HepG2 (cell line): ENCODE measurements at regions not wholly inside any gene's neighbourhood (a gene's known extent, or its start where the extent isn't known, plus 50 kb on each side); places are given as distances from the start of the nearest gene placed in this dataset.

Experiments
- ATAC-seq: fragments of 200-7000 bp; cut with Tn5 transposase; 3 replicates; pipeline ENCODE4 v1.9.1; 2020; ENCODE audit warnings: mild to moderate bottlenecking, moderate library complexity
- BruUV-seq: library from RNA; stranded (reverse); fragments of 400-500 nt; replicated peaks from 2 replicates; lab custom pipeline; 2021; lab: Mats Ljungman, UMichigan
- CTCF ChIA-PET: fragments of 300-600 bp; formaldehyde crosslinking; extraction: SDS; loops from one replicate; lab custom pipeline; 2021; ENCODE audit warnings: low total read pairs, inconsistent platforms, low intra/inter-chr PET ratio; lab: Yijun Ruan, JAX
- POLR2A ChIA-PET: fragments of 350-600 bp; sonication (Branson Sonifier 250); formaldehyde crosslinking; loops from one replicate; lab custom pipeline; 2020; ENCODE audit warnings: antibody characterized with exemption, inconsistent platforms; lab: Yijun Ruan, JAX
- DNase-seq: peaks from one replicate; pipeline ENCODE4 v3.0.0-alpha.2; 2015; ENCODE audit warnings: low spot score
- FAIRE-seq: peaks from 3 replicates; lab custom pipeline; 2011; peaks lifted over from hg19 to GRCh38; lab: Jason Lieb, UNC
- H2AFZ ChIP-seq: one replicate; pipeline ENCODE4 v1.6.1; 2011; ENCODE audit warnings: low read length, inconsistent platforms
- H3K27ac ChIP-seq: fragments of 300-600 bp; 3 replicates; pipeline ENCODE4 v1.8.0; 2011; ENCODE audit warnings: mixed run types, mild to moderate bottlenecking, mixed read lengths, low read length, inconsistent platforms; ENCODE audit not compliant: insufficient read depth; ENCODE audit errors: extremely low read length
- H3K27me3 ChIP-seq, 2 experiments: fragments of 200-600 bp in 1 of 2; 2 replicates in 1 of 2; 3 replicates in 1 of 2; pipeline versions ENCODE4 v1.6.0 to v1.8.0; 2011; ENCODE audit warnings: low read length in 2 of 2, mild to moderate bottlenecking in 2 of 2, moderate library complexity in 2 of 2, inconsistent platforms in 1 of 2; ENCODE audit not compliant: insufficient read depth in 2 of 2, control insufficient read depth in 1 of 2
- H3K36me3 ChIP-seq, 2 experiments: fragments of 200-600 bp in 1 of 2; replicated peaks in 1 of 2; 2 replicates in 1 of 2; 3 replicates in 1 of 2; pipeline versions ENCODE4 v1.5.1 to v1.8.0; 2011; ENCODE audit warnings: low read length in 2 of 2, inconsistent platforms in 1 of 2; ENCODE audit not compliant: insufficient read depth in 2 of 2, control insufficient read depth in 1 of 2
- H3K4me1 ChIP-seq: 2 replicates; pipeline ENCODE4 v1.5.1; 2012; ENCODE audit warnings: low read length, inconsistent platforms; ENCODE audit not compliant: insufficient read depth
- H3K4me2 ChIP-seq: 2 replicates; pipeline ENCODE4 v1.6.0; 2011; ENCODE audit warnings: low read depth, low read length, inconsistent platforms
- H3K4me3 ChIP-seq, 3 experiments: fragments of 200-600 bp in 1 of 3; sonication (generic), shearing (Covaris generic) in 1 of 3; replicated peaks in 1 of 3; 2 replicates each; pipeline ENCODE4 v1.5.1; 2011 to 2016; ENCODE audit warnings: low read length in 3 of 3, inconsistent platforms in 2 of 3, low read depth in 2 of 3, mild to moderate bottlenecking in 2 of 3, control low read depth in 1 of 3, mixed read lengths in 1 of 3; ENCODE audit not compliant: insufficient read depth in 1 of 3
- H3K79me2 ChIP-seq: one replicate; pipeline ENCODE4 v1.6.1; 2011; ENCODE audit warnings: low read length, inconsistent platforms; ENCODE audit not compliant: insufficient read depth
- H3K9ac ChIP-seq: 2 replicates; pipeline ENCODE4 v1.6.0; 2011; ENCODE audit warnings: mild to moderate bottlenecking, low read depth, low read length, inconsistent platforms; ENCODE audit not compliant: insufficient read depth
- H3K9me3 ChIP-seq: 2 replicates; pipeline ENCODE4 v1.5.1; 2012; ENCODE audit warnings: mild to moderate bottlenecking, low read length
- H4K20me1 ChIP-seq: 2 replicates; pipeline ENCODE4 v1.6.0; 2011; ENCODE audit warnings: inconsistent platforms, mild to moderate bottlenecking, low read length, moderate library complexity; ENCODE audit not compliant: insufficient read depth
- DNMT1 ChIP-seq: sonication (generic); formaldehyde crosslinking; IDR thresholded peaks from 2 replicates; pipeline ENCODE4 v1.5.1; 2020; ENCODE audit warnings: mild to moderate bottlenecking, missing genetic modification reagents
- ELF3 ChIP-seq: IDR thresholded peaks from 2 replicates; pipeline ENCODE4 v1.6.1; 2016; ENCODE audit warnings: missing genetic modification reagents, missing compliant biosample characterization
- FOXA1 ChIP-seq, 2 experiments: fragments of 450-650 bp in 1 of 2; sonication (generic) in 1 of 2; formaldehyde crosslinking in 1 of 2; IDR thresholded peaks; 2 replicates each; pipeline versions ENCODE4 v1.4.0 to v1.6.1; 2016 to 2020; ENCODE audit warnings: missing genetic modification reagents in 1 of 2
- HNRNPH1 ChIP-seq: fragments of 200-400 bp; formaldehyde crosslinking; optimal IDR thresholded peaks from 2 replicates; pipeline ENCODE3; 2017; ENCODE audit warnings: mild to moderate bottlenecking, low read depth, low read length
- KDM3A ChIP-seq: IDR thresholded peaks from 2 replicates; pipeline ENCODE4 v1.6.1; 2018; ENCODE audit warnings: low read depth, missing compliant biosample characterization
- MAFG ChIP-seq: sonication (generic); formaldehyde crosslinking; IDR thresholded peaks from 2 replicates; pipeline ENCODE4 v1.5.1; 2020; ENCODE audit warnings: mild to moderate bottlenecking, missing genetic modification reagents
- NPAS2 ChIP-seq: sonication (generic); formaldehyde crosslinking; IDR thresholded peaks from 2 replicates; pipeline ENCODE4 v1.8.0; 2022; ENCODE audit warnings: mild to moderate bottlenecking, missing genetic modification reagents, borderline replicate concordance
- RFXANK ChIP-seq: IDR thresholded peaks from 2 replicates; pipeline ENCODE4 v1.6.1; 2016
- RXRA ChIP-seq: sonication (generic); formaldehyde crosslinking; IDR thresholded peaks from 2 replicates; pipeline ENCODE4 v1.5.1; 2020; ENCODE audit warnings: missing genetic modification reagents
- SNAPC2 ChIP-seq: sonication (generic); formaldehyde crosslinking; IDR thresholded peaks from 2 replicates; pipeline ENCODE4 v1.8.1; 2022; ENCODE audit warnings: mild to moderate bottlenecking, missing genetic modification reagents
- SP140L ChIP-seq: sonication (generic); formaldehyde crosslinking; IDR thresholded peaks from 2 replicates; pipeline ENCODE4 v1.4.0; 2020; ENCODE audit warnings: missing genetic modification reagents, borderline replicate concordance
- TP53 ChIP-seq: sonication (generic); formaldehyde crosslinking; conservative IDR thresholded peaks from 2 replicates; pipeline ENCODE4 v1.4.0; 2020; ENCODE audit warnings: missing genetic modification reagents
- WIZ ChIP-seq: sonication (generic); formaldehyde crosslinking; IDR thresholded peaks from 2 replicates; pipeline ENCODE4 v1.5.1; 2020; ENCODE audit warnings: mild to moderate bottlenecking, missing genetic modification reagents
- ZNF501 ChIP-seq: sonication (generic); formaldehyde crosslinking; IDR thresholded peaks from 2 replicates; pipeline ENCODE4 v1.5.1; 2020; ENCODE audit warnings: mild to moderate bottlenecking, moderate library complexity, missing genetic modification reagents
- ZNF562 ChIP-seq: sonication (generic); formaldehyde crosslinking; IDR thresholded peaks from 2 replicates; pipeline ENCODE4 v1.8.0; 2022; ENCODE audit warnings: missing genetic modification reagents, borderline replicate concordance
- ZNF567 ChIP-seq: sonication (generic); formaldehyde crosslinking; IDR thresholded peaks from 2 replicates; pipeline ENCODE4 v1.8.1; 2023; ENCODE audit warnings: mild to moderate bottlenecking, missing genetic modification reagents, borderline replicate concordance
- ZNF670 ChIP-seq: sonication (generic); formaldehyde crosslinking; IDR thresholded peaks from 2 replicates; pipeline ENCODE4 v1.8.0; 2022; ENCODE audit warnings: mild to moderate bottlenecking, missing genetic modification reagents, borderline replicate concordance
- WGBS: methylation state at CpG from one replicate; pipeline ENCODE4 v1.1.6; 2017; ENCODE audit warnings: low lambda C conversion rate; 5-methylcytosine and 5-hydroxymethylcytosine counted together
- in situ Hi-C: cut with HindIII; loops from 2 replicates; pipeline ENCODE4 v1.10.0; 2017; ENCODE audit warnings: low pct_unique_long_range_greater_than_20kb; ENCODE audit not compliant: extremely low pct_ligation_motif_present
- intact Hi-C: fragments of 100-400 bp; cut with micrococcal nuclease; formaldehyde crosslinking; loops from one replicate; pipeline ENCODE4 v1.10.0; 2022; ENCODE audit not compliant: unreplicated experiment
- TF ChIP-seq, protein P1 (sequence below): sonication (generic); formaldehyde crosslinking; IDR thresholded peaks from 2 replicates; pipeline ENCODE4 v1.4.0; 2020; ENCODE audit warnings: mild to moderate bottlenecking, missing genetic modification reagents
- TF ChIP-seq, protein P2 (sequence below): sonication (generic); formaldehyde crosslinking; IDR thresholded peaks from 2 replicates; pipeline ENCODE4 v1.4.0; 2020; ENCODE audit warnings: low read depth, missing genetic modification reagents
- TF ChIP-seq, protein P3 (sequence below): sonication (generic); formaldehyde crosslinking; IDR thresholded peaks from 2 replicates; pipeline ENCODE4 v1.4.0; 2020; ENCODE audit warnings: missing genetic modification reagents, borderline replicate concordance

DNA sequence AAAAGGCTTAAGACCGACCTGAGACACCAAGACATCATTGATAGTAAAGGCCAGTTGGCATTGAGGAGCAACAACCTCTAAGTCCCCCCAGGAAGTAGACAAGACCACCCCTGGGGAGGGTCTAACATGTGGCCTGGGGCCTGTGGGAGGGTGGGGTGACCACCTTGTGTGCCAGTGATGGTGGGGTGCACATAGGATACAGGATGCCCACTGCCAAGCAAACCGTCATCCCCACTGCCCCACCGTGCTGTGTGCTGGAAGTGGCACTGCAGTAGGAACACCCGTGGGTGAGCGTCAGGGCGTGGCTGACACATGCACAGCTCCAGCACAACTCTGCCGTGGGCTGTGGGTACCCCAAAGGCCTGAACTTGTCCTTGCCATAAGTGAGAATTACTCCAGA is 84.3 kb upstream of the LGALSL start (continued):
- TF ChIP-seq SP140L (CRISPR knock-in tag) (no peak), RFXANK (CRISPR knock-in tag) (no peak)
- TF ChIP-seq, all 625 proteins: peak for 0

DNA sequence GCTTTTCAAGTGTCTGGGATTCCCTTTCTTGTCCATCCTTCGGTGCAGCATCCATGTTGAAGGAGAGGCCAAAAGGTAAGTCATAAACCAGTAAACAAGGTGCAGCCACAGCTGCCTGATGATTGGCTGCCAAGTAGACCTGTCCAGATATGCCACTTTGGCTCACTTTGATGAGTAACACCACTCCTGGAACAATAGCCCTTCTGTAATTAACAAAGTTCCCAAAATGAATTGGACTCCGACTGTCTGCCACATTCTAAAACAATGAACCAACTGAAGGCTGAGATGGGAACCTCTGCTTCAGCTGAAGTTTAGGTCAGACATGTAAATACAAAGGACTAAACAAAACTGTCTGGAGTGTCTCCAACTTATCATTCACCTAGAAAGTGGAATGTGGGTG is 82.2 kb upstream of the LGALSL start:
- Histone ChIP-seq H3K27ac (no peak overlapping the region), H2AFZ (no peak overlapping the region), H4K20me1 (no peaks in the 10 kb centered on the region), H3K36me3 (no peaks in the 10 kb centered on the region), H3K79me2 (no peaks in the 10 kb centered on the region), H3K9ac (no peak overlapping the region), H3K4me1 (no peaks in the 10 kb centered on the region), H3K27me3 (peaks cover 0 to 8% of the 10 kb centered on the region in 2 experiments; a peak in 4 of 5 replicates), H3K4me3 (no peak overlapping the region), H3K9me3 (no peaks in the 10 kb centered on the region), H3K4me2 (no peak overlapping the region)
- intact Hi-C loops (no loop called here), in situ Hi-C loops (no loop called here)
- FAIRE-seq (no peak), DNase-seq (no peak), ATAC-seq (no peak)
- CTCF ChIA-PET, result no interaction called here
- BruUV-seq, result no TSS peak
- WGBS, result 17% methylated on average over 2 of the region's 2 CpGs
- POLR2A ChIA-PET, result no interaction called here
- TF ChIP-seq, protein P1, sequence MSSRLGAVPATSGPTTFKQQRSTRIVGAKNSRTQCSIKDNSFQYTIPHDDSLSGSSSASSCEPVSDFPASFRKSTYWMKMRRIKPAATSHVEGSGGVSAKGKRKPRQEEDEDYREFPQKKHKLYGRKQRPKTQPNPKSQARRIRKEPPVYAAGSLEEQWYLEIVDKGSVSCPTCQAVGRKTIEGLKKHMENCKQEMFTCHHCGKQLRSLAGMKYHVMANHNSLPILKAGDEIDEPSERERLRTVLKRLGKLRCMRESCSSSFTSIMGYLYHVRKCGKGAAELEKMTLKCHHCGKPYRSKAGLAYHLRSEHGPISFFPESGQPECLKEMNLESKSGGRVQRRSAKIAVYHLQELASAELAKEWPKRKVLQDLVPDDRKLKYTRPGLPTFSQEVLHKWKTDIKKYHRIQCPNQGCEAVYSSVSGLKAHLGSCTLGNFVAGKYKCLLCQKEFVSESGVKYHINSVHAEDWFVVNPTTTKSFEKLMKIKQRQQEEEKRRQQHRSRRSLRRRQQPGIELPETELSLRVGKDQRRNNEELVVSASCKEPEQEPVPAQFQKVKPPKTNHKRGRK (CRISPR knock-in tag), result no peak
- TF ChIP-seq NPAS2 (CRISPR knock-in tag), result no peak
- TF ChIP-seq RXRA (CRISPR knock-in tag), result no peak
- no peak for TF ChIP-seq KDM3A
- no peak for TF ChIP-seq WIZ (CRISPR knock-in tag)
- TF ChIP-seq FOXA1 (IDR thresholded peaks at IDR 0.05), result no peak
- no peak for TF ChIP-seq FOXA1 (CRISPR knock-in tag; IDR thresholded peaks at IDR 0.05)
- no peak for TF ChIP-seq SNAPC2 (CRISPR knock-in tag)
- no peak for TF ChIP-seq ZNF670 (CRISPR knock-in tag)
- TF ChIP-seq ELF3 (CRISPR knock-in tag), result no peak
- TF ChIP-seq ZNF567 (CRISPR knock-in tag), result no peak
- TF ChIP-seq, protein P2, sequence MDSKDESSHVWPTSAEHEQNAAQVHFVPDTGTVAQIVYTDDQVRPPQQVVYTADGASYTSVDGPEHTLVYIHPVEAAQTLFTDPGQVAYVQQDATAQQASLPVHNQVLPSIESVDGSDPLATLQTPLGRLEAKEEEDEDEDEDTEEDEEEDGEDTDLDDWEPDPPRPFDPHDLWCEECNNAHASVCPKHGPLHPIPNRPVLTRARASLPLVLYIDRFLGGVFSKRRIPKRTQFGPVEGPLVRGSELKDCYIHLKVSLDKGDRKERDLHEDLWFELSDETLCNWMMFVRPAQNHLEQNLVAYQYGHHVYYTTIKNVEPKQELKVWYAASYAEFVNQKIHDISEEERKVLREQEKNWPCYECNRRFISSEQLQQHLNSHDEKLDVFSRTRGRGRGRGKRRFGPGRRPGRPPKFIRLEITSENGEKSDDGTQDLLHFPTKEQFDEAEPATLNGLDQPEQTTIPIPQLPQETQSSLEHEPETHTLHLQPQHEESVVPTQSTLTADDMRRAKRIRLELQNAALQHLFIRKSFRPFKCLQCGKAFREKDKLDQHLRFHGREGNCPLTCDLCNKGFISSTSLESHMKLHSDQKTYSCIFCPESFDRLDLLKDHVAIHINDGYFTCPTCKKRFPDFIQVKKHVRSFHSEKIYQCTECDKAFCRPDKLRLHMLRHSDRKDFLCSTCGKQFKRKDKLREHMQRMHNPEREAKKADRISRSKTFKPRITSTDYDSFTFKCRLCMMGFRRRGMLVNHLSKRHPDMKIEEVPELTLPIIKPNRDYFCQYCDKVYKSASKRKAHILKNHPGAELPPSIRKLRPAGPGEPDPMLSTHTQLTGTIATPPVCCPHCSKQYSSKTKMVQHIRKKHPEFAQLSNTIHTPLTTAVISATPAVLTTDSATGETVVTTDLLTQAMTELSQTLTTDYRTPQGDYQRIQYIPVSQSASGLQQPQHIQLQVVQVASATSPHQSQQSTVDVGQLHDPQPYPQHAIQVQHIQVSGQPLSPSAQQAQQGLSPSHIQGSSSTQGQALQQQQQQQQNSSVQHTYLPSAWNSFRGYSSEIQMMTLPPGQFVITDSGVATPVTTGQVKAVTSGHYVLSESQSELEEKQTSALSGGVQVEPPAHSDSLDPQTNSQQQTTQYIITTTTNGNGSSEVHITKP (CRISPR knock-in tag), result no peak
- no peak for TF ChIP-seq DNMT1 (CRISPR knock-in tag)
- no peak for TF ChIP-seq MAFG (CRISPR knock-in tag)
- TF ChIP-seq, protein P3, sequence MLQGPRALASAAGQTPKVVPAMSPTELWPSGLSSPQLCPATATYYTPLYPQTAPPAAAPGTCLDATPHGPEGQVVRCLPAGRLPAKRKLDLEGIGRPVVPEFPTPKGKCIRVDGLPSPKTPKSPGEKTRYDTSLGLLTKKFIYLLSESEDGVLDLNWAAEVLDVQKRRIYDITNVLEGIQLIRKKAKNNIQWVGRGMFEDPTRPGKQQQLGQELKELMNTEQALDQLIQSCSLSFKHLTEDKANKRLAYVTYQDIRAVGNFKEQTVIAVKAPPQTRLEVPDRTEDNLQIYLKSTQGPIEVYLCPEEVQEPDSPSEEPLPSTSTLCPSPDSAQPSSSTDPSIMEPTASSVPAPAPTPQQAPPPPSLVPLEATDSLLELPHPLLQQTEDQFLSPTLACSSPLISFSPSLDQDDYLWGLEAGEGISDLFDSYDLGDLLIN (CRISPR knock-in tag), result no peak
- no peak for TF ChIP-seq HNRNPH1
- TF ChIP-seq TP53 (CRISPR knock-in tag), result no peak
- no peak for TF ChIP-seq ZNF562 (CRISPR knock-in tag)
- TF ChIP-seq ZNF501 (CRISPR knock-in tag), result no peak
